Brain microvascular endothelial cell (primary cell): ENCODE measurements at regions not wholly inside any gene's neighbourhood (a gene's known extent, or its start where the extent isn't known, plus 50 kb on each side); places are given as distances from the start of the nearest gene placed in this dataset.
"Not testable (repeated sequence)": the region's sequence is repeated elsewhere in the genome, so short reads cannot be mapped to it uniquely, and the experiment has no call there.

Source experiments
- DNase-seq: peaks from one replicate; pipeline ENCODE4 v3.0.0-alpha.2; 2020
- H3K27ac ChIP-seq: fragments of 250-450 bp; sonication (Bioruptor Pico); 2 replicates; pipeline ENCODE4 v1.5.1; 2020; ENCODE audit warnings: mild to moderate bottlenecking, moderate library complexity
- H3K27me3 ChIP-seq: fragments of 250-450 bp; sonication (Bioruptor Pico); replicated peaks from 2 replicates; pipeline ENCODE4 v1.5.1; 2020; ENCODE audit warnings: mild to moderate bottlenecking
- H3K36me3 ChIP-seq: fragments of 250-450 bp; sonication (Bioruptor Pico); replicated peaks from 2 replicates; pipeline ENCODE4 v1.5.1; 2020; ENCODE audit warnings: mild to moderate bottlenecking
- H3K4me3 ChIP-seq: 2 replicates; pipeline ENCODE4 v1.5.1; 2011; ENCODE audit warnings: low read depth, mild to moderate bottlenecking, control low read depth, low read length, moderate library complexity
- in situ Hi-C: cut with HindIII; loops from 2 replicates; pipeline ENCODE4 v1.10.0; 2017; ENCODE audit warnings: low sequenced_read_pairs, low pct_ligation_motif_present
- TF ChIP-seq, protein P1 (sequence below): IDR thresholded peaks from 2 replicates; pipeline ENCODE4 v1.5.1; 2011; ENCODE audit warnings: low read depth, mild to moderate bottlenecking, moderate library complexity, low read length, control low read depth, inconsistent platforms; ENCODE audit errors: missing control alignments

DNA sequence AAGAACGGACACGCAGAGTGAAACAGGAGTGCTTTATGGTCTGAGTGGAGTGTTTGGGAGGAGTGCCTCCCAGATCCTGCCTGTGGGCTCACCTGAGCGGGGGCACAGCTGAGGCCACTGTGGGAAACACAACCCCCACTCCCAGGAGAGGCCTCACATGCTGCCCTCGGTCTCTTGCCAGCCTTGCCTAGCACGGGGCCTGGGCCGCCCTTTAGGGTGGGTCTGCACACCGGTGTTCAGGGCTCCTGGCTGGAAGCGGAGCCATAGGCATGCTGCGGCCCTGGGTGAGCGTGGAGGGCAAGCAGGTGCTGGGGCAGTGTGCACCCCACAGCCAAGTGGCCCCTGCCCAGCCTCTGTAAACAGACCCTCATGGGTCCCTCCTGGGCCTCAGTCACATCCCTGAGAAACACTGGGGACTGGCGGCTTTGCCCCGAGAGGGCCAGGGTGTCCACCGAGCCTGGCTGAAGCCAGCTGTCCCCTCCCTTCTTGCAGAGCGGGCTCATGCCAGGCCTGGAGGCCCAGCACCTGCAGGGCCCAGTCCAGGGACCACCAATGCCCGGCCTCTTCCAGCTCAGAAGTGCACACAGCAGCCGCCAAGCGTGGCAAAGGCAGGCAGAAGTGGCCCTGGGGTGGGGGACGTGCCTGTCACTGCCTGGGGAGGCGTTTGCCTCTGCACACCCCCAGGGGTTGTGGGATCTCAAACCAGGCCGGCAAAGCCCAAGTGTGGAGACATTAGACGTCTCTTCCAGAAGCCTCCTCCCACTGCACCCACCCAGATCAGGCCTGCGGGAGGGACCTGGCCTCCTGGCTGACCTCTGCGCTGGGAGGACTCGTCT lies 305.9 kb downstream of the CCDC74A start:
- H3K4me3 ChIP-seq, in situ Hi-C loops, H3K27me3 ChIP-seq, H3K36me3 ChIP-seq, DNase-seq, H3K27ac ChIP-seq: not testable (repeated sequence)

DNA sequence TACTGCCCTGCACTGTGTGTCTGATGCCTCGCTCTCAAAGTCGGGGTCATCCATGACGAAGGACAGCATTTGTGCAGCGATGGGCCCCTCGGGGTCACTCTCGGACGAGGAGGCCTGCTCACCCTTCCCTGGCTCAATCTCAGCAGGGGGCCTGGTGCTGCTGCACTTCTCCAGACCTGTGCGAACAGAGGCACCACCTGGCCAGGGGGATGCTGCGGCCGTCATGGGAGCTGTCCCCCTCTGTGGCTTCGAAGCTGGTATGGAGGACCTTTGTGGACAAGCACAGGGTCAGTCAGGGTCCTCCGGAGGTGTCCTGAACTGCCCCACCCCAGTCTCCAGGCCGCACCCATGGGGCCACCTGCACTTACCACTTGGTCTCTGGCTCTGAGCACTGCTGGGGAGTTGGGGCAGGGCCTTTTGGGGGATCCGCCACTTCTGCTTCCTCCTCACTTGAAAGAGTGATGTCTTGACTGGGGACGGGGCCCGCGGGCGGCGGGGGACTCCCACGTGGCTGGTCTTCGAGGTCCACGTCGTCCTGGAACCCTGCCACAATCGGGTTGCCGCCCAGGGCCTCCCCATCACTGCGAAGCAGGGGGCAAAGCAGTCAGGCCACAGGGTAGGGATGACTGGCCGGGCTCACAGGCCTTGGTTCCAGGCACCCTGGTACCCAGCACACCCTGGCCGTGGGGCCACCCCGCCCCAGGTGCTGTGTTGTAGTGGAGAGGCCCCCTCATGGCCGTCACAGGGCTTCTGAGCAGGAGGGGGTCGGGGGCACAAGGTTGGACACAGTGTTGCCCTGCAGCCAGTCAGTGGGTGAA lies 306.7 kb downstream of the CCDC74A start:
- H3K27me3 ChIP-seq, DNase-seq, in situ Hi-C loops, H3K4me3 ChIP-seq, H3K36me3 ChIP-seq, H3K27ac ChIP-seq: not testable (repeated sequence)

DNA sequence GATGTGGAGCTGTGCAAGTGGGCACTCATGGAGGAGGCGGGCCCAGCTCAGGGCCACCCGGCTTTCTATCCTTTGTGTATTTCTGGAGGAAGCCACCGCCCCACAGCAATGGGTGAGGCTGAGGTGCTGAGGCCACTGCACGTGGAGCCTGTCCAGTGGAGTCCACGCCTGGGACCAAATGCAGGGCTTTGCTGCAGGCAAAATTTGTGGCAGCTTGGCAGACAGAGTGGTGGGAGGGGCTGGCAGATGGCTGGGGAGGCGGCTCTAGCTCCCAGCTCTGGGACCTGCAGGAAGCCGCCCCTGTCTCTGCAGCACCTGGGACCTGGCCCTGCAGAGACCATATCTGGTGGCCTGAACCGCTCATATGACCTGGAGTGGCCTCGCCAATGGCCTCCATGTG lies 307.3 kb downstream of the CCDC74A start:
- H3K27me3 ChIP-seq, H3K36me3 ChIP-seq, in situ Hi-C loops, H3K27ac ChIP-seq, DNase-seq, H3K4me3 ChIP-seq: not testable (repeated sequence)

DNA sequence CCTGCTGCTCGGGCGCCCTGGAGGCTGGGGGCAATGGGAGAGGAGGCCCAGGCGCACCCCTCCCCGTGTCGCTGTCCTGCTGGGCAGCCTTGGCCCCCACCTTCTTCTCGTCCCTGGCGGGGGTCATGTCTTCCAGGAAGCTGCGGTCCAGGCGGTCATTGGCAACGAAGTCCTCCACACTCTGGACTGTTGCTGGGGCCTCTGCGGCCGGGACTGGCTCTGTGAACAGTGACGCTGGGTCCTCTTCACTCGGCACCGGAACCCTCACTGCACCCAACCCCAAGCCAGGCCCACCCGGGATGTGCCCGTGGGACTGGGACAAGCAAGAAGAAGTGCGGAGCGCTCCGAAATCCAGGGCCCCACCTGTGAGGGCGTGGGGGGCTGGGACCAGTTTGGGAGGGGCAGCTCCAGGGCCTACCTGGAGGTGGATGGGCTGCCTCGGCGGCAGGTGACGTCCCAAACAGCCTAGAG lies 308.0 kb downstream of the CCDC74A start:
- TF ChIP-seq, protein P1, sequence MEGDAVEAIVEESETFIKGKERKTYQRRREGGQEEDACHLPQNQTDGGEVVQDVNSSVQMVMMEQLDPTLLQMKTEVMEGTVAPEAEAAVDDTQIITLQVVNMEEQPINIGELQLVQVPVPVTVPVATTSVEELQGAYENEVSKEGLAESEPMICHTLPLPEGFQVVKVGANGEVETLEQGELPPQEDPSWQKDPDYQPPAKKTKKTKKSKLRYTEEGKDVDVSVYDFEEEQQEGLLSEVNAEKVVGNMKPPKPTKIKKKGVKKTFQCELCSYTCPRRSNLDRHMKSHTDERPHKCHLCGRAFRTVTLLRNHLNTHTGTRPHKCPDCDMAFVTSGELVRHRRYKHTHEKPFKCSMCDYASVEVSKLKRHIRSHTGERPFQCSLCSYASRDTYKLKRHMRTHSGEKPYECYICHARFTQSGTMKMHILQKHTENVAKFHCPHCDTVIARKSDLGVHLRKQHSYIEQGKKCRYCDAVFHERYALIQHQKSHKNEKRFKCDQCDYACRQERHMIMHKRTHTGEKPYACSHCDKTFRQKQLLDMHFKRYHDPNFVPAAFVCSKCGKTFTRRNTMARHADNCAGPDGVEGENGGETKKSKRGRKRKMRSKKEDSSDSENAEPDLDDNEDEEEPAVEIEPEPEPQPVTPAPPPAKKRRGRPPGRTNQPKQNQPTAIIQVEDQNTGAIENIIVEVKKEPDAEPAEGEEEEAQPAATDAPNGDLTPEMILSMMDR: no peak
- no peak overlapping the region for H3K27ac ChIP-seq
- H3K4me3 ChIP-seq: no peak overlapping the region
- no peaks in the 10 kb centered on the region for H3K27me3 ChIP-seq
- no peaks in the 10 kb centered on the region for H3K36me3 ChIP-seq
- in situ Hi-C loops: no loop called here
- no peak for DNase-seq

DNA sequence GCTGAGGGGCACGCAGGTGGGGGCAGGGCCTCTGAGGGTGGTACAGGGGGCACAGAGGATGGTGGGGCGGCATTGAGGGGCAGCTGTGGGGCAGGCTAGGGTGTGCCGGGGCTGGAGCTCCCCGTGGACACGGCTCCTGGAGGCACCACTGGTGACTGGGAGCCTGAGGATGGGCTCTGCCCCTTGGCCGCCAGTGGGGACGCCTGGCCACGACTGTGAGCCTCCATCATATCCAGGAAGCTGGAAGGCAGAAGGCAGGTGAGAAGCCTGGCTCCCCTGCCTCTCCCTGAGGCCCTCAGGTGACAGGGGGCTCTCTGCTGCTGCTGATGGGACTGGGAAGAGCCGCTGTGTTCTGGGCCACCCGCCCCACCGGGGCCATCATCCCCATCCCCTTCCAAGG lies 308.4 kb downstream of the CCDC74A start:
- H3K27me3 ChIP-seq, DNase-seq, in situ Hi-C loops, H3K4me3 ChIP-seq, H3K36me3 ChIP-seq, H3K27ac ChIP-seq: not testable (repeated sequence)

DNA sequence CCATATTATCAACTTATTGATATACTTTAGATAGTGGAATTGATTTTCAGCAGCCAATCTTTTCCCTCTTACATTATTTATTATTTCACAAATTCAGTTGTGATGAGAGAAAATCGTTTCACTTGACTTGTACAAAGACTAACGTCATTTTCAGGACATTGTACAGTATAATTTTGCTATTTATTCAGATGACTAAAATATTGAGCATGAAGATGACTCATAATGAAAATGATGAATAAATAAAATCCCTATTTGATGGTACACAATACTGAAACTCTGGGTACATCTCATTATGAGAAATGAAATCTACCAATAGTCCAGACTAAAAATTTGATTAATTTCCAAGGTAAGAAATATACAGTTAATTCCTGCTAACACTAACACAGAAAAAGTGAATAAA lies 316.4 kb downstream of the CCDC74A start:
- DNase-seq, H3K4me3 ChIP-seq, in situ Hi-C loops, H3K27ac ChIP-seq, H3K36me3 ChIP-seq, H3K27me3 ChIP-seq: not testable (repeated sequence)

DNA sequence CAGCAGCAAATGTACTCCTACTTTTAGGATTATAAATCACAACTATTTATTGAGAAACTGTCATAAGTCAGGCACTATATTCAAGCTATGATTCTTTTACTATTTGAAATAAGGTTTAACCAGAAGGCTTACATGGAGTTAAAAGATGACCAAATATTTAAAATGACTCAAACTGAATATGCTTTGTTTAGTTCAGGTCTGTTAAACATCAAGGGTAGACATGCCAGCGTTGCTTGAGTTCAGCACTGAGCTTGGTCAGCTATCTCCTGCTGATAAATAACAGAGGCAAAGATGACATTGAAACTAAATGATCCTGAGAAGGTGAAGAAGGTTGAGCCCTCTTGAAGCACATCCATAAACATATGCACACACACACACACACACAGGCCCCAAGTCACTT lies 305.6 kb downstream of the ANKRD30BL start:
- H3K36me3 ChIP-seq, H3K27me3 ChIP-seq, H3K4me3 ChIP-seq, H3K27ac ChIP-seq, DNase-seq, in situ Hi-C loops: not testable (repeated sequence)

DNA sequence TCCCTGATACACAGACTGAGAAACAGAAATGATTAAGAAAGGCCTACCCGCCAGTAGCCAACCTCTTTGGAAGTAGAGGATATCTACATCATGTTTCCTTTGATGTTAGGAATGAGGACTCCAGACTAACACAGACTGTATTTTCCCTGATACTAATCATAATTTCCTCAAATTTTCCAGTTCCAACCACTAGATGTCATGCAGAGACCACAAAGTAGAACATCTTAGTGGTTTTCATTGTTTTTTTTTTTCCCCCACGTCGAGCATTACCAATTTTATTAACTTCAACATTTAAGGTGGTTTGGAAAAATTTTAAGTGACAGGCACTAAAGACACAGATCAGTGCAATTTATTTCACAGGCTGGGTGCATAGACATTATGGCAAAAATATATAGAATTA lies 303.6 kb downstream of the ANKRD30BL start:
- H3K4me3 ChIP-seq, H3K27ac ChIP-seq, in situ Hi-C loops, H3K36me3 ChIP-seq, DNase-seq, H3K27me3 ChIP-seq: not testable (repeated sequence)
- TF ChIP-seq, protein P1: peak; percentile 26
